Neural cell (in vitro differentiated cells): ENCODE measurements at regions not wholly inside any gene's neighbourhood (a gene's known extent, or its start where the extent isn't known, plus 50 kb on each side); places are given as distances from the start of the nearest gene placed in this dataset.

Experiments used
- H2AFZ ChIP-seq: fragments of 200-600, 300-800 bp; sonication (generic), shearing (Covaris generic); 2 replicates; pipeline ENCODE4 v1.6.0; 2014; ENCODE audit warnings: low read depth, mild to moderate bottlenecking, antibody characterized with exemption, low read length, moderate library complexity
- H3F3A ChIP-seq: fragments of 200-600 bp; shearing (Covaris generic); 2 replicates; pipeline ENCODE4 v1.6.1; 2016; ENCODE audit warnings: mild to moderate bottlenecking, moderate library complexity, mixed read lengths, antibody characterized with exemption, low read length; ENCODE audit not compliant: insufficient read depth, poor library complexity, severe bottlenecking
- H3K27ac ChIP-seq: fragments of 200-600, 300-800 bp; sonication (generic), shearing (Covaris generic); 2 replicates; pipeline ENCODE4 v1.5.1; 2014; ENCODE audit warnings: mild to moderate bottlenecking, low read length, moderate library complexity
- H3K27me3 ChIP-seq: fragments of 300-800, 200-600 bp; sonication (generic), shearing (Covaris generic); 2 replicates; pipeline ENCODE4 v1.6.0; 2014; ENCODE audit warnings: mild to moderate bottlenecking, low read depth, low read length, moderate library complexity; ENCODE audit not compliant: insufficient read depth
- H3K36me3 ChIP-seq: fragments of 300-800, 200-600 bp; sonication (generic), shearing (Covaris generic); 2 replicates; pipeline ENCODE4 v1.5.1; 2014; ENCODE audit warnings: mild to moderate bottlenecking, antibody characterized with exemption, low read length, moderate library complexity; ENCODE audit not compliant: insufficient read depth
- H3K4me2 ChIP-seq: fragments of 300-800, 200-600 bp; sonication (generic), shearing (Covaris generic); 2 replicates; pipeline ENCODE4 v1.6.0; 2014; ENCODE audit warnings: mild to moderate bottlenecking, low read length
- H3K4me3 ChIP-seq: fragments of 300-800, 200-600 bp; sonication (generic), shearing (Covaris generic); 2 replicates; pipeline ENCODE4 v1.5.1; 2014; ENCODE audit warnings: mild to moderate bottlenecking, low read length, moderate library complexity
- H3K79me2 ChIP-seq: fragments of 200-600 bp; shearing (Covaris generic); replicated peaks from 2 replicates; pipeline ENCODE4 v1.6.0; 2014; ENCODE audit warnings: mild to moderate bottlenecking, low read length, moderate library complexity; ENCODE audit not compliant: insufficient read depth
- H3K9ac ChIP-seq: fragments of 300-800, 200-600 bp; sonication (generic), shearing (Covaris generic); 2 replicates; pipeline ENCODE4 v1.6.1; 2016; ENCODE audit warnings: mild to moderate bottlenecking, low read length, mixed read lengths
- H3K9me2 ChIP-seq: fragments of 200-600 bp; shearing (Covaris generic); 2 replicates; pipeline ENCODE4 v1.6.1; 2016; ENCODE audit warnings: mild to moderate bottlenecking, low read length, mixed read lengths; ENCODE audit not compliant: insufficient read depth
- H3K9me3 ChIP-seq: fragments of 200-600, 300-800 bp; sonication (generic), shearing (Covaris generic); 2 replicates; pipeline ENCODE4 v1.6.1; 2016; ENCODE audit warnings: mild to moderate bottlenecking, mixed run types, low read length, moderate library complexity, mixed read lengths
- H4K20me1 ChIP-seq: fragments of 200-600 bp; shearing (Covaris generic); 2 replicates; pipeline ENCODE4 v1.6.1; 2016; ENCODE audit warnings: mild to moderate bottlenecking, mixed run types; ENCODE audit not compliant: insufficient read depth
- EP300 ChIP-seq: fragments of 450-650 bp; conservative IDR thresholded peaks from 2 replicates; pipeline ENCODE4 v1.6.1; 2014; ENCODE audit warnings: antibody characterized with exemption, mild to moderate bottlenecking, moderate library complexity; ENCODE audit not compliant: poor library complexity, severe bottlenecking
- EZH2 ChIP-seq: fragments of 200-600, 300-800 bp; shearing (Covaris generic), sonication (generic); IDR thresholded peaks from 2 replicates; pipeline ENCODE4 v1.6.1; 2014; ENCODE audit warnings: antibody characterized with exemption, low read length, borderline replicate concordance, mild to moderate bottlenecking; ENCODE audit not compliant: insufficient read depth, poor library complexity, severe bottlenecking
- POLR2AphosphoS5 ChIP-seq: IDR thresholded peaks from 2 replicates; pipeline ENCODE4 v1.6.1; 2012
- SMC3 ChIP-seq: fragments of 450-650 bp; conservative IDR thresholded peaks from 2 replicates; pipeline ENCODE4 v1.6.1; 2014; ENCODE audit warnings: antibody characterized with exemption, mild to moderate bottlenecking, moderate library complexity; ENCODE audit not compliant: poor library complexity
- TAF1 ChIP-seq: IDR thresholded peaks from 2 replicates; pipeline ENCODE4 v1.6.1; 2012; ENCODE audit warnings: low read depth
- TF ChIP-seq, protein P1 (sequence below): fragments of 450-650 bp; IDR thresholded peaks from 2 replicates; pipeline ENCODE4 v1.5.1; 2014; ENCODE audit warnings: antibody characterized with exemption, mild to moderate bottlenecking, moderate library complexity; ENCODE audit not compliant: poor library complexity, severe bottlenecking
- TF ChIP-seq, protein P2 (sequence below): IDR thresholded peaks from 2 replicates; pipeline ENCODE4 v1.6.1; 2012; ENCODE audit warnings: borderline replicate concordance

DNA sequence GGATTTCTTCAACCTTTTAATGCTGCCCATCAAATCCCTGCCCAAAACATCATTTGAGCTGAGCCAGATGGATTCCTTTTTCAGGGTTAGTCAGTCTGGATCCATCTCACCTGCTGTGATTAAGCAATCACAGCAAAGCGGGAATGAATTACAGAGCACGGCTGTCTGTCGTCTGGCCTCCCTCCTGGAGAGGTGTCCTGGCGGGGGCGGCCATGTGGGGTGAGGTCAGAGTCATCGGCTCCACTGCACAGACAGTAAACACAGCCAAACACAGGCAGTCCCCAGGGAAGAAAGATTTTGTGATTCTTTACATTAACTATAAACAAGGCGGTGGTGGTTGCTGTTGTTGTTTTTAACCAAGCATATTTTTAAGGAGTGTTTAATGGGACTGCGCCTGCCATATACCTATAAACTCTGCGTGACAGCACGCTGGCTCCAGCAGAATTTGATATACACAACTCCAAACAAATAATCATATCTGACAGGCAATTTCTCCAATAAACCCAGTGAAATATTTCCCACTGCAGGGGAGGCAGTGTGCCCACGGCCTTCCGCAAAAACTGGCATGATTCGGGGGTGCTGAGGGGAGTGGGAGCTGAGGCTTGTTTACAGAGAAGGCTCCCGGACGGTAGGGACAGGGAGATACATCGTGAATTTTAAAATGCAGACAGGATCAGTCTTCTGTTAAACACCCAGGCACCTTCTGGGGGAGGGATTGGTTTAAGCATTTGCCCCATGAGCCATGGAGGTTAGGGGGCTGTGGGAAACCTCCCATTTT, 232.0 kb upstream of the PMEPA1 start:
- Histone ChIP-seq H2AFZ (no peak overlapping the region), H3K9me3 (no peaks in the 10 kb centered on the region), H4K20me1 (no peaks in the 10 kb centered on the region), H3F3A (no peaks in the 10 kb centered on the region), H3K79me2 (no peaks in the 10 kb centered on the region), H3K27me3 (no peaks in the 10 kb centered on the region), H3K9ac (no peak overlapping the region), H3K4me2 (no peak overlapping the region), H3K9me2 (no peaks in the 10 kb centered on the region), H3K4me3 (no peak overlapping the region), H3K36me3 (no peaks in the 10 kb centered on the region), H3K27ac (no peak overlapping the region)
- TF ChIP-seq SMC3 (no peak), POLR2AphosphoS5 (peak; percentile 56), EZH2 (no peak), EP300 (peak; percentile 36)
- TF ChIP-seq, protein P1, sequence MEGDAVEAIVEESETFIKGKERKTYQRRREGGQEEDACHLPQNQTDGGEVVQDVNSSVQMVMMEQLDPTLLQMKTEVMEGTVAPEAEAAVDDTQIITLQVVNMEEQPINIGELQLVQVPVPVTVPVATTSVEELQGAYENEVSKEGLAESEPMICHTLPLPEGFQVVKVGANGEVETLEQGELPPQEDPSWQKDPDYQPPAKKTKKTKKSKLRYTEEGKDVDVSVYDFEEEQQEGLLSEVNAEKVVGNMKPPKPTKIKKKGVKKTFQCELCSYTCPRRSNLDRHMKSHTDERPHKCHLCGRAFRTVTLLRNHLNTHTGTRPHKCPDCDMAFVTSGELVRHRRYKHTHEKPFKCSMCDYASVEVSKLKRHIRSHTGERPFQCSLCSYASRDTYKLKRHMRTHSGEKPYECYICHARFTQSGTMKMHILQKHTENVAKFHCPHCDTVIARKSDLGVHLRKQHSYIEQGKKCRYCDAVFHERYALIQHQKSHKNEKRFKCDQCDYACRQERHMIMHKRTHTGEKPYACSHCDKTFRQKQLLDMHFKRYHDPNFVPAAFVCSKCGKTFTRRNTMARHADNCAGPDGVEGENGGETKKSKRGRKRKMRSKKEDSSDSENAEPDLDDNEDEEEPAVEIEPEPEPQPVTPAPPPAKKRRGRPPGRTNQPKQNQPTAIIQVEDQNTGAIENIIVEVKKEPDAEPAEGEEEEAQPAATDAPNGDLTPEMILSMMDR, result no peak
- TF ChIP-seq, protein P2, sequence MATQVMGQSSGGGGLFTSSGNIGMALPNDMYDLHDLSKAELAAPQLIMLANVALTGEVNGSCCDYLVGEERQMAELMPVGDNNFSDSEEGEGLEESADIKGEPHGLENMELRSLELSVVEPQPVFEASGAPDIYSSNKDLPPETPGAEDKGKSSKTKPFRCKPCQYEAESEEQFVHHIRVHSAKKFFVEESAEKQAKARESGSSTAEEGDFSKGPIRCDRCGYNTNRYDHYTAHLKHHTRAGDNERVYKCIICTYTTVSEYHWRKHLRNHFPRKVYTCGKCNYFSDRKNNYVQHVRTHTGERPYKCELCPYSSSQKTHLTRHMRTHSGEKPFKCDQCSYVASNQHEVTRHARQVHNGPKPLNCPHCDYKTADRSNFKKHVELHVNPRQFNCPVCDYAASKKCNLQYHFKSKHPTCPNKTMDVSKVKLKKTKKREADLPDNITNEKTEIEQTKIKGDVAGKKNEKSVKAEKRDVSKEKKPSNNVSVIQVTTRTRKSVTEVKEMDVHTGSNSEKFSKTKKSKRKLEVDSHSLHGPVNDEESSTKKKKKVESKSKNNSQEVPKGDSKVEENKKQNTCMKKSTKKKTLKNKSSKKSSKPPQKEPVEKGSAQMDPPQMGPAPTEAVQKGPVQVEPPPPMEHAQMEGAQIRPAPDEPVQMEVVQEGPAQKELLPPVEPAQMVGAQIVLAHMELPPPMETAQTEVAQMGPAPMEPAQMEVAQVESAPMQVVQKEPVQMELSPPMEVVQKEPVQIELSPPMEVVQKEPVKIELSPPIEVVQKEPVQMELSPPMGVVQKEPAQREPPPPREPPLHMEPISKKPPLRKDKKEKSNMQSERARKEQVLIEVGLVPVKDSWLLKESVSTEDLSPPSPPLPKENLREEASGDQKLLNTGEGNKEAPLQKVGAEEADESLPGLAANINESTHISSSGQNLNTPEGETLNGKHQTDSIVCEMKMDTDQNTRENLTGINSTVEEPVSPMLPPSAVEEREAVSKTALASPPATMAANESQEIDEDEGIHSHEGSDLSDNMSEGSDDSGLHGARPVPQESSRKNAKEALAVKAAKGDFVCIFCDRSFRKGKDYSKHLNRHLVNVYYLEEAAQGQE, result no peak

DNA sequence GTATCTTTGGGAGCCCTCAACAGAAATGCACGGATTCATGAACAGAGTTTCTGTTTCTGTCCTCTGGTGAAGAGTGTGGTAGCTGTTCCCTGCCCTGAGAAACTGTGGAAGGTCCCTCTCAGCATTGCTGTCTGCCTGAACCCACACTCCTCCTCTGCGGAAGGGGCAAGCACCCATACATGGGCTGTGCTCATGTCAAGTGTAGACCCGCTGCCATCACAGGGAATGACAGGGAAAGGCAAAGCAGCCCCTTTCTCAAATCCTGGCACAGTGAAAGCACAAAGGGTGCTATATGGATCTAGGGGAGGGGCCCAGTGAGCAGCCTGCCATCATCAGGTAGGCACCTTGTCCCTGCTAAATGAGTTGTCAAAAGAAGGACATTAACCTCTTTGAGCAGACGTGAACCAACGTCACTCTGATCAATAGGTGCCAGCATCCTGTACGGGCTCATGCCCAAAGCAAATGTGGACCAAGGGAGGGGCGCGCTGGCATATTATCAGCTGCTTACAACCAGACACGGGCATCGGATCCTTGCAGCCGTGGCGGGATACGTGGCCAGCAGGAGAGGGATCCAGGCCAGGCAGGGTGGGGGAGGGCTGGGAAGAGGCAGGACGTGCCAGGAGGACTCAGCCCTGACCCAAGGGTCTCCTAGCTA, 231.2 kb upstream of the PMEPA1 start:
- no peak overlapping the region for H3K27ac ChIP-seq
- no peaks in the 10 kb centered on the region for H3K9me3 ChIP-seq
- no peaks in the 10 kb centered on the region for H3K36me3 ChIP-seq
- H2AFZ ChIP-seq, result no peak overlapping the region
- no peaks in the 10 kb centered on the region for H3K27me3 ChIP-seq
- no peak overlapping the region for H3K4me2 ChIP-seq
- H3K9ac ChIP-seq, result no peak overlapping the region
- H4K20me1 ChIP-seq, result no peaks in the 10 kb centered on the region
- TF ChIP-seq EP300 (no peak), TAF1 (no peak)
- no peaks in the 10 kb centered on the region for H3K79me2 ChIP-seq
- H3K4me3 ChIP-seq, result no peak overlapping the region
- H3K9me2 ChIP-seq, result no peaks in the 10 kb centered on the region
- H3F3A ChIP-seq, result no peaks in the 10 kb centered on the region
